ENCODE measurements at regions not wholly inside any gene's neighbourhood (a gene's known extent, or its start where the extent isn't known, plus 50 kb on each side); places are given as distances from the start of the nearest gene placed in this dataset.

DNA sequence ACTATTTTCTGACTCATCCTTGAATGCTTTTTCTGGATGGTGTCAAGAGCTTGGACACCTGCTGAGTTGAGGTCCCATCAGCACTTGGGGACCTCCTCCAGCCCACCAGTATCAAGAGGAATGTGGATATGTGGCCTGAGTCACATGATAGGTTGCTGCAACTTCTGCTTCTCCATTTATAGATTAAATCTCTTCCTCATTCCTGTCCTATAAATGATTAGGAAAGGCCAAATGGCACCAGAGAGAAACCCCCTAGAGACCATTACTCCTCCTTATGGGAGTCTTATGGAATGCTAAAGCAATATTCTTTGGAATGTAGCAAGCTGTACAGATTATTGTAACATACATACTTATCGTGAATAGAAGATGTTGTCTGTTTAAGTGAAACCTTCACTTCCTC, 85.6 kb downstream of the NEUROD6 start:
- H3K9me3 ChIP-seq (ENCODE audit: control insufficient read depth, low read depth, low read length) = no peaks in the 10 kb centered on the region
- no peak overlapping the region for H3K4me3 Mint-ChIP-seq
- peaks cover 0 to 4% of the 10 kb centered on the region in 2 experiments; a peak in 1 of 5 replicates for H3K9me3 Mint-ChIP-seq
- TF ChIP-seq, protein P1, sequence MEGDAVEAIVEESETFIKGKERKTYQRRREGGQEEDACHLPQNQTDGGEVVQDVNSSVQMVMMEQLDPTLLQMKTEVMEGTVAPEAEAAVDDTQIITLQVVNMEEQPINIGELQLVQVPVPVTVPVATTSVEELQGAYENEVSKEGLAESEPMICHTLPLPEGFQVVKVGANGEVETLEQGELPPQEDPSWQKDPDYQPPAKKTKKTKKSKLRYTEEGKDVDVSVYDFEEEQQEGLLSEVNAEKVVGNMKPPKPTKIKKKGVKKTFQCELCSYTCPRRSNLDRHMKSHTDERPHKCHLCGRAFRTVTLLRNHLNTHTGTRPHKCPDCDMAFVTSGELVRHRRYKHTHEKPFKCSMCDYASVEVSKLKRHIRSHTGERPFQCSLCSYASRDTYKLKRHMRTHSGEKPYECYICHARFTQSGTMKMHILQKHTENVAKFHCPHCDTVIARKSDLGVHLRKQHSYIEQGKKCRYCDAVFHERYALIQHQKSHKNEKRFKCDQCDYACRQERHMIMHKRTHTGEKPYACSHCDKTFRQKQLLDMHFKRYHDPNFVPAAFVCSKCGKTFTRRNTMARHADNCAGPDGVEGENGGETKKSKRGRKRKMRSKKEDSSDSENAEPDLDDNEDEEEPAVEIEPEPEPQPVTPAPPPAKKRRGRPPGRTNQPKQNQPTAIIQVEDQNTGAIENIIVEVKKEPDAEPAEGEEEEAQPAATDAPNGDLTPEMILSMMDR (conservative IDR thresholded peaks at IDR 0.05) = no peak
- H3K4ac ChIP-seq (ENCODE audit: low read depth, low read length) = no peak overlapping the region
- H4K8ac ChIP-seq (replicated peaks; ENCODE audit: insufficient read length, low read depth, low read length) = no peak overlapping the region
- no peak overlapping the region for H3K27ac ChIP-seq (ENCODE audit: insufficient read length, low read depth, low read length)
- H3K14ac ChIP-seq (ENCODE audit: insufficient read depth, low read length) = no peak overlapping the region
- H2AK5ac ChIP-seq (ENCODE audit: insufficient read length, low read length) = no peak overlapping the region
- H3K27me3 Mint-ChIP-seq (ENCODE audit: low read depth) = peaks cover 22% of the 10 kb centered on the region
- WGBS (ENCODE audit: extremely low coverage, insufficient read length, low lambda C conversion rate) = no CpG with 5 or more reads among the region's 1 CpG
- no peak overlapping the region for H4K5ac ChIP-seq (ENCODE audit: insufficient read length, low read depth, low read length)
- H4K91ac ChIP-seq (ENCODE audit: insufficient read length, low read depth, low read length) = no peak overlapping the region
- no peak overlapping the region for H3K18ac ChIP-seq (ENCODE audit: insufficient read length, low read depth, low read length)
- no peaks in the 10 kb centered on the region for H3K79me2 ChIP-seq (ENCODE audit: insufficient read depth, low read length)
- no peak overlapping the region for H2AFZ ChIP-seq (ENCODE audit: low read length)
- no peak overlapping the region for H2BK120ac ChIP-seq (ENCODE audit: low read depth, low read length, poor library complexity, severe bottlenecking)
- H3K79me1 ChIP-seq (ENCODE audit: insufficient read depth, low read depth, low read length, poor library complexity, severe bottlenecking) = no peaks in the 10 kb centered on the region
- no peak overlapping the region for H3K4me2 ChIP-seq (ENCODE audit: insufficient read depth, insufficient read length, low read length)
- no peak overlapping the region for H3K56ac ChIP-seq (ENCODE audit: insufficient read length, low read depth, low read length)
- no peak overlapping the region for H3K27ac Mint-ChIP-seq
- H3K4me1 ChIP-seq (ENCODE audit: insufficient read depth, low read length) = peaks cover 9% of the 10 kb centered on the region; the same call in 1 of the 2 replicates
- H3K9ac ChIP-seq (ENCODE audit: extremely low read depth, insufficient read length, low read length) = no peak overlapping the region
- H2BK20ac ChIP-seq (ENCODE audit: low read depth, low read length, poor library complexity, severe bottlenecking) = no peak overlapping the region
- no peak for DNase-seq
- H2BK15ac ChIP-seq (ENCODE audit: low read depth, low read length) = no peak overlapping the region
- H2BK5ac ChIP-seq (ENCODE audit: insufficient read length, low read length) = no peak overlapping the region
- no peak overlapping the region for H2BK12ac ChIP-seq (ENCODE audit: insufficient read length, low read depth, low read length)
- no peak overlapping the region for H3K23ac ChIP-seq (ENCODE audit: insufficient read length, low read depth, low read length)
- no peaks in the 10 kb centered on the region for H4K20me1 ChIP-seq (ENCODE audit: control insufficient read depth, insufficient read depth, insufficient read length)
- no peaks in the 10 kb centered on the region for H3K23me2 ChIP-seq (ENCODE audit: insufficient read length, low read depth, low read length, poor library complexity, severe bottlenecking)
- H3T11ph ChIP-seq (ENCODE audit: low read length) = no peak overlapping the region
- no peaks in the 10 kb centered on the region for H3K27me3 ChIP-seq (ENCODE audit: insufficient read depth, low read length)
- H3K4me1 Mint-ChIP-seq = peaks cover 35 to 45% of the 10 kb centered on the region in 2 experiments
- H3K36me3 Mint-ChIP-seq (ENCODE audit: insufficient read depth in 1 of 3, low read depth in 3 of 3) = no peaks in the 10 kb centered on the region

Data from H9 (cell line).